HL-60 (cell line): ENCODE measurements at regions not wholly inside any gene's neighbourhood (a gene's known extent, or its start where the extent isn't known, plus 50 kb on each side); places are given as distances from the start of the nearest gene placed in this dataset.
A peak's percentile ranks its signal among the peaks of the same experiment; 100 is the strongest.

Experiments
- DNase-seq, 2 experiments: peaks; one replicate each; pipeline ENCODE4 v3.0.0-alpha.2; 2010 to 2020; ENCODE audit warnings: low read depth in 1 of 2, low spot score in 1 of 2
- H3K27ac ChIP-seq: fragments of 250-450 bp; sonication (Bioruptor Pico); replicated peaks from 2 replicates; pipeline ENCODE4 v1.5.1; 2020; ENCODE audit warnings: mild to moderate bottlenecking, moderate library complexity
- H3K27me3 ChIP-seq: fragments of 250-450 bp; sonication (Bioruptor Pico); 2 replicates; pipeline ENCODE4 v1.5.1; 2021; ENCODE audit warnings: mild to moderate bottlenecking, moderate library complexity; ENCODE audit not compliant: insufficient read depth, poor library complexity, severe bottlenecking
- H3K4me3 ChIP-seq: replicated peaks from 2 replicates; pipeline ENCODE4 v1.5.1; 2011; ENCODE audit warnings: mild to moderate bottlenecking, control low read depth, low read length; ENCODE audit not compliant: insufficient read depth
- GABPA ChIP-seq: IDR thresholded peaks from 2 replicates; pipeline ENCODE4 v1.6.1; 2012; ENCODE audit warnings: low read depth
- POLR2AphosphoS5 ChIP-seq: IDR thresholded peaks from 2 replicates; pipeline ENCODE4 v1.6.1; 2012; ENCODE audit warnings: low read depth
- SPI1 ChIP-seq: IDR thresholded peaks from 2 replicates; pipeline ENCODE4 v1.6.1; 2012; ENCODE audit warnings: low read depth, mild to moderate bottlenecking, borderline replicate concordance
- TF ChIP-seq, protein P1 (sequence below): IDR thresholded peaks from one replicate; pipeline ENCODE4 v1.5.1; 2011; ENCODE audit warnings: low read length, control low read depth, inconsistent platforms; ENCODE audit not compliant: insufficient read depth
- TF ChIP-seq, protein P2 (sequence below): IDR thresholded peaks from 2 replicates; pipeline ENCODE4 v1.6.1; 2012; ENCODE audit warnings: low read depth; ENCODE audit not compliant: insufficient replicate concordance

DNA sequence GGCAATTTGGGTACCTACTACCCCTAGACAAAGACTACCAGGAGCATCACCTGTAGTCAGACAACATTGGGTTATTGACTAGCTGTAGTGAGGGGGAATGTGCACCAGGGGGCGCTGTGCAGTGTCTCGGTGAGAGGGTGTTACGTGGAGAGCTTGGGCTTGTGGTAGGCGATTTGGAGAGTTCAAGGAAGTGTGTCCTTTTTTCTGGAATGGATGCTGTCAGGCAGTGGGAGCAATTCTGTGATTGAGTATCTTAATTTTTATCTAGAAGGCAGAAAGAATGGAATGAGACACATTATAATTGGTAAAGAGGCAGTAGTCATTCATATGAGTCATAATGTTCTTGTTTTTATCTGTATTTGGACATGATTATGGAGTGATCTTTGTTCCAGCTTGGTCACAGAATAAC is 187.7 kb downstream of the GALC start:
- H3K27me3 ChIP-seq: no peaks in the 10 kb centered on the region
- no peak overlapping the region for H3K27ac ChIP-seq
- TF ChIP-seq, protein P1, sequence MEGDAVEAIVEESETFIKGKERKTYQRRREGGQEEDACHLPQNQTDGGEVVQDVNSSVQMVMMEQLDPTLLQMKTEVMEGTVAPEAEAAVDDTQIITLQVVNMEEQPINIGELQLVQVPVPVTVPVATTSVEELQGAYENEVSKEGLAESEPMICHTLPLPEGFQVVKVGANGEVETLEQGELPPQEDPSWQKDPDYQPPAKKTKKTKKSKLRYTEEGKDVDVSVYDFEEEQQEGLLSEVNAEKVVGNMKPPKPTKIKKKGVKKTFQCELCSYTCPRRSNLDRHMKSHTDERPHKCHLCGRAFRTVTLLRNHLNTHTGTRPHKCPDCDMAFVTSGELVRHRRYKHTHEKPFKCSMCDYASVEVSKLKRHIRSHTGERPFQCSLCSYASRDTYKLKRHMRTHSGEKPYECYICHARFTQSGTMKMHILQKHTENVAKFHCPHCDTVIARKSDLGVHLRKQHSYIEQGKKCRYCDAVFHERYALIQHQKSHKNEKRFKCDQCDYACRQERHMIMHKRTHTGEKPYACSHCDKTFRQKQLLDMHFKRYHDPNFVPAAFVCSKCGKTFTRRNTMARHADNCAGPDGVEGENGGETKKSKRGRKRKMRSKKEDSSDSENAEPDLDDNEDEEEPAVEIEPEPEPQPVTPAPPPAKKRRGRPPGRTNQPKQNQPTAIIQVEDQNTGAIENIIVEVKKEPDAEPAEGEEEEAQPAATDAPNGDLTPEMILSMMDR: peak; percentile 49
- no peak for TF ChIP-seq POLR2AphosphoS5
- no peak for TF ChIP-seq GABPA
- no peak for TF ChIP-seq SPI1
- TF ChIP-seq, protein P2, sequence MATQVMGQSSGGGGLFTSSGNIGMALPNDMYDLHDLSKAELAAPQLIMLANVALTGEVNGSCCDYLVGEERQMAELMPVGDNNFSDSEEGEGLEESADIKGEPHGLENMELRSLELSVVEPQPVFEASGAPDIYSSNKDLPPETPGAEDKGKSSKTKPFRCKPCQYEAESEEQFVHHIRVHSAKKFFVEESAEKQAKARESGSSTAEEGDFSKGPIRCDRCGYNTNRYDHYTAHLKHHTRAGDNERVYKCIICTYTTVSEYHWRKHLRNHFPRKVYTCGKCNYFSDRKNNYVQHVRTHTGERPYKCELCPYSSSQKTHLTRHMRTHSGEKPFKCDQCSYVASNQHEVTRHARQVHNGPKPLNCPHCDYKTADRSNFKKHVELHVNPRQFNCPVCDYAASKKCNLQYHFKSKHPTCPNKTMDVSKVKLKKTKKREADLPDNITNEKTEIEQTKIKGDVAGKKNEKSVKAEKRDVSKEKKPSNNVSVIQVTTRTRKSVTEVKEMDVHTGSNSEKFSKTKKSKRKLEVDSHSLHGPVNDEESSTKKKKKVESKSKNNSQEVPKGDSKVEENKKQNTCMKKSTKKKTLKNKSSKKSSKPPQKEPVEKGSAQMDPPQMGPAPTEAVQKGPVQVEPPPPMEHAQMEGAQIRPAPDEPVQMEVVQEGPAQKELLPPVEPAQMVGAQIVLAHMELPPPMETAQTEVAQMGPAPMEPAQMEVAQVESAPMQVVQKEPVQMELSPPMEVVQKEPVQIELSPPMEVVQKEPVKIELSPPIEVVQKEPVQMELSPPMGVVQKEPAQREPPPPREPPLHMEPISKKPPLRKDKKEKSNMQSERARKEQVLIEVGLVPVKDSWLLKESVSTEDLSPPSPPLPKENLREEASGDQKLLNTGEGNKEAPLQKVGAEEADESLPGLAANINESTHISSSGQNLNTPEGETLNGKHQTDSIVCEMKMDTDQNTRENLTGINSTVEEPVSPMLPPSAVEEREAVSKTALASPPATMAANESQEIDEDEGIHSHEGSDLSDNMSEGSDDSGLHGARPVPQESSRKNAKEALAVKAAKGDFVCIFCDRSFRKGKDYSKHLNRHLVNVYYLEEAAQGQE: no peak
- peak; percentile 11 to 49 for DNase-seq
- H3K4me3 ChIP-seq: no peak overlapping the region

- Histone ChIP-seq H3K27ac (no peak overlapping the region), H3K27me3 (no peaks in the 10 kb centered on the region), H3K4me3 (no peak overlapping the region)
- DNase-seq: no peak
- TF ChIP-seq GABPA (no peak), POLR2AphosphoS5 (no peak), SPI1 (no peak)
- TF ChIP-seq, protein P2: no peak
- TF ChIP-seq, protein P1: no peak
Observed at GRCh38 chr14:87800216-87800615, 192.8 kb downstream of the GALC start.

DNA sequence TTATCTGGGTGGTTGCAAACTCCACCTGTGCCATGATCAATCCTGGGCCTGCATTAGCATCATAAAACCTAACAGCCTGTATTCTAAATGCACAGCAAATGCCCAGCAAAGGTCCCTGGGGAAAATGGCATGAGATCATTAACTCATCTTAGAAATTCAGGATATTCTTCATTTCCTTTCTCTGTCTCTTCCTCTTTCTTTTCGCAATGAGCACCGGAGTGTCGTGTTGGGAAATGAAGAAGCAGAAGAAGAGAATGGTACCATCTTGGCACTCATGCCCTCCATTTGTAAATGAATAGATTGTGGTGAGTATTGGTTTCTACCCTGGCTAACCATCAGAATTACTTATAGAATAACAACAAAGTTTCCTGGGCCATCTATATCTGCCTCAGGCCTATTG is 193.6 kb downstream of the GALC start:
- TF ChIP-seq, protein P1: no peak
- no peak for TF ChIP-seq POLR2AphosphoS5
- no peak for TF ChIP-seq GABPA
- no peak for TF ChIP-seq SPI1
- TF ChIP-seq, protein P2: no peak
- H3K4me3 ChIP-seq: no peak overlapping the region
- no peak overlapping the region for H3K27ac ChIP-seq
- DNase-seq: no peak
- H3K27me3 ChIP-seq: no peaks in the 10 kb centered on the region
